Lower leg skin (tissue), 3 donors: ENCODE measurements at regions not wholly inside any gene's neighbourhood (a gene's known extent, or its start where the extent isn't known, plus 50 kb on each side); places are given as distances from the start of the nearest gene placed in this dataset.

Experiments used
- CTCF ChIP-seq, 3 donors: fragments of 450-650 bp; IDR thresholded peaks; one replicate each; pipeline ENCODE4 v1.5.1; 2016; ENCODE audit warnings: antibody characterized with exemption in 3 of 3, mild to moderate bottlenecking in 3 of 3, moderate library complexity in 2 of 3
- POLR2A ChIP-seq, 2 donors: fragments of 450-650 bp; IDR thresholded peaks; one replicate each; pipeline ENCODE4 v1.6.1; 2016 to 2017; ENCODE audit warnings: antibody characterized with exemption in 2 of 2, mild to moderate bottlenecking in 1 of 2, moderate library complexity in 1 of 2

GRCh38 chr4:84324303-84325245 lies 174.5 kb downstream of the NKX6-1 start:
- no peak for TF ChIP-seq CTCF (IDR thresholded peaks at IDR 0.05)
- no peak for TF ChIP-seq POLR2A (IDR thresholded peaks at IDR 0.05)
